SK-N-SH treated with all-trans-retinoic acid at 6 μM for 48 hours (cell line): ENCODE measurements at regions not wholly inside any gene's neighbourhood (a gene's known extent, or its start where the extent isn't known, plus 50 kb on each side); places are given as distances from the start of the nearest gene placed in this dataset.
"Not testable (repeated sequence)": the region's sequence is repeated elsewhere in the genome, so short reads cannot be mapped to it uniquely, and the experiment has no call there.

Experiments
- ATAC-seq: fragments of 200-7000 bp; cut with Tn5 transposase; 3 replicates; pipeline ENCODE4 v1.9.1; 2020; ENCODE audit warnings: mild to moderate bottlenecking, moderate library complexity
- ARNTL ChIP-seq: fragments of 450-650 bp; formaldehyde crosslinking; IDR thresholded peaks from 2 replicates; pipeline ENCODE4 v1.5.0; 2020; ENCODE audit warnings: low read depth, mild to moderate bottlenecking, moderate library complexity, borderline replicate concordance
- CREB5 ChIP-seq: fragments of 250-450 bp; sonication (Bioruptor Pico); IDR thresholded peaks from 2 replicates; pipeline ENCODE4 v1.5.1; 2020; ENCODE audit warnings: low read depth, mild to moderate bottlenecking, moderate library complexity
- CSDC2 ChIP-seq: fragments of 250-450 bp; sonication (Bioruptor Pico); IDR thresholded peaks from 2 replicates; pipeline ENCODE4 v1.5.0; 2020; ENCODE audit warnings: mild to moderate bottlenecking, moderate library complexity
- CSRNP3 ChIP-seq: fragments of 250-450 bp; sonication (Bioruptor Pico); IDR thresholded peaks from 2 replicates; pipeline ENCODE4 v1.5.1; 2021; ENCODE audit warnings: mild to moderate bottlenecking, moderate library complexity
- ESRRG ChIP-seq: fragments of 250-450 bp; sonication (Bioruptor Pico); IDR thresholded peaks from 2 replicates; pipeline ENCODE4 v1.6.1; 2021; ENCODE audit warnings: mild to moderate bottlenecking
- GLIS3 ChIP-seq: fragments of 250-450 bp; sonication (Bioruptor Pico); IDR thresholded peaks from 2 replicates; pipeline ENCODE4 v1.5.0; 2020; ENCODE audit warnings: mild to moderate bottlenecking, moderate library complexity
- ISL1 ChIP-seq: fragments of 250-450 bp; sonication (Bioruptor Pico); IDR thresholded peaks from 2 replicates; pipeline ENCODE4 v2.1.2; 2022; ENCODE audit warnings: mild to moderate bottlenecking, moderate library complexity
- OSR1 ChIP-seq: fragments of 250-450 bp; sonication (Bioruptor Pico); IDR thresholded peaks from 2 replicates; pipeline ENCODE4 v1.8.0; 2022; ENCODE audit warnings: moderate library complexity, mild to moderate bottlenecking, inconsistent platforms
- PATZ1 ChIP-seq: fragments of 250-450 bp; sonication (Bioruptor Pico); IDR thresholded peaks from 2 replicates; pipeline ENCODE4 v1.8.0; 2020; ENCODE audit warnings: mild to moderate bottlenecking, moderate library complexity, borderline replicate concordance
- PPARA ChIP-seq: fragments of 250-450 bp; sonication (Bioruptor Pico); IDR thresholded peaks from 2 replicates; pipeline ENCODE4 v1.5.0; 2020; ENCODE audit warnings: mild to moderate bottlenecking, borderline replicate concordance
- RARB ChIP-seq: fragments of 250-450 bp; sonication (Bioruptor Pico); IDR thresholded peaks from 2 replicates; pipeline ENCODE4 v1.8.0; 2021; ENCODE audit warnings: mild to moderate bottlenecking, moderate library complexity
- SNAI2 ChIP-seq: fragments of 250-450 bp; sonication (Bioruptor Pico); IDR thresholded peaks from 2 replicates; pipeline ENCODE4 v1.5.0; 2020; ENCODE audit warnings: mild to moderate bottlenecking, moderate library complexity
- TOX ChIP-seq: fragments of 250-450 bp; sonication (Bioruptor Pico); IDR thresholded peaks from 2 replicates; pipeline ENCODE4 v1.8.0; 2021; ENCODE audit warnings: mild to moderate bottlenecking, moderate library complexity, borderline replicate concordance
- TSHZ2 ChIP-seq: fragments of 250-450 bp; sonication (Bioruptor Pico); IDR thresholded peaks from 2 replicates; pipeline ENCODE4 v1.5.0; 2020; ENCODE audit warnings: mild to moderate bottlenecking, moderate library complexity
- ZC3H10 ChIP-seq: fragments of 250-450 bp; sonication (Bioruptor Pico); IDR thresholded peaks from 2 replicates; pipeline ENCODE4 v1.5.1; 2021; ENCODE audit warnings: mild to moderate bottlenecking, moderate library complexity
- ZFP30 ChIP-seq: fragments of 450-650 bp; formaldehyde crosslinking; IDR thresholded peaks from 2 replicates; pipeline ENCODE4 v1.5.0; 2022; ENCODE audit warnings: mild to moderate bottlenecking, moderate library complexity
- ZNF565 ChIP-seq: fragments of 450-650 bp; formaldehyde crosslinking; conservative IDR thresholded peaks from 2 replicates; pipeline ENCODE4 v1.5.0; 2020; ENCODE audit warnings: low read depth, mild to moderate bottlenecking, moderate library complexity
- ZNF70 ChIP-seq: fragments of 450-650 bp; formaldehyde crosslinking; IDR thresholded peaks from 2 replicates; pipeline ENCODE4 v1.5.0; 2020; ENCODE audit warnings: mild to moderate bottlenecking, moderate library complexity
- ZNF8 ChIP-seq: fragments of 450-650 bp; formaldehyde crosslinking; IDR thresholded peaks from 2 replicates; pipeline ENCODE4 v1.5.0; 2020; ENCODE audit warnings: mild to moderate bottlenecking, moderate library complexity

- ATAC-seq: peak; percentile 89
- TF ChIP-seq SNAI2 (CRISPR knock-in tag) (no peak), PATZ1 (CRISPR knock-in tag) (no peak)
- TF ChIP-seq, all 23 proteins: peak for 0
Observed at GRCh38 chr9:117644133-117644931, 59.9 kb upstream of the TLR4 start.

GRCh38 chr9:117643288-117643654, 60.9 kb upstream of the TLR4 start:
- TF ChIP-seq ARNTL (CRISPR knock-in tag): no peak
- no peak for TF ChIP-seq ZC3H10
- TF ChIP-seq OSR1: no peak
- TF ChIP-seq RARB (CRISPR knock-in tag): no peak
- TF ChIP-seq CSRNP3 (CRISPR knock-in tag): no peak
- TF ChIP-seq TSHZ2 (CRISPR knock-in tag): no peak
- no peak for TF ChIP-seq CREB5 (CRISPR knock-in tag)
- TF ChIP-seq ZNF8 (CRISPR knock-in tag): no peak
- no peak for TF ChIP-seq CSDC2
- TF ChIP-seq GLIS3 (CRISPR knock-in tag): no peak
- ATAC-seq: no peak

- ATAC-seq: not testable (repeated sequence)
Observed at GRCh38 chr9:117642571-117643287, 61.5 kb upstream of the TLR4 start.

- no peak for TF ChIP-seq GLIS3 (CRISPR knock-in tag)
- no peak for TF ChIP-seq OSR1
- TF ChIP-seq ISL1 (CRISPR knock-in tag): no peak
- TF ChIP-seq PATZ1 (CRISPR knock-in tag): no peak
- no peak for TF ChIP-seq ZFP30
- TF ChIP-seq ZNF70: no peak
- no peak for TF ChIP-seq TOX (CRISPR knock-in tag)
- TF ChIP-seq SNAI2 (CRISPR knock-in tag): no peak
- TF ChIP-seq PPARA (CRISPR knock-in tag): no peak
- TF ChIP-seq RARB (CRISPR knock-in tag): no peak
- TF ChIP-seq ESRRG (CRISPR knock-in tag): no peak
- TF ChIP-seq TSHZ2 (CRISPR knock-in tag): no peak
- no peak for TF ChIP-seq ZNF565
- ATAC-seq: no peak
Observed at GRCh38 chr9:117636681-117637080, 67.5 kb upstream of the TLR4 start.
